GM19238 (cell line): ENCODE measurements at regions not wholly inside any gene's neighbourhood (a gene's known extent, or its start where the extent isn't known, plus 50 kb on each side); places are given as distances from the start of the nearest gene placed in this dataset.
"Not testable (repeated sequence)": the region's sequence is repeated elsewhere in the genome, so short reads cannot be mapped to it uniquely, and the experiment has no call there.

Experiments used
- DNase-seq: peaks from one replicate; pipeline ENCODE4 v3.0.0; 2011; ENCODE audit warnings: low spot score; ENCODE audit not compliant: insufficient read length

GRCh38 chr7:25584112-25584938, 356.0 kb upstream of the NPVF start:
- no peak for DNase-seq

GRCh38 chr7:25586513-25586912, 358.2 kb upstream of the NPVF start:
- no peak for DNase-seq

- DNase-seq = no peak
Observed at GRCh38 chr7:25594122-25594521, 365.8 kb upstream of the NPVF start.

- DNase-seq = no peak
Observed at GRCh38 chr7:25594728-25595127, 366.4 kb upstream of the NPVF start.

GRCh38 chr7:25595996-25596395, 367.7 kb upstream of the NPVF start:
- no peak for DNase-seq

GRCh38 chr7:25596443-25596842, 368.2 kb upstream of the NPVF start:
- no peak for DNase-seq

GRCh38 chr7:25597946-25598345, 369.7 kb upstream of the NPVF start:
- DNase-seq = no peak

GRCh38 chr7:25598765-25599164, 370.5 kb upstream of the NPVF start:
- DNase-seq = no peak

GRCh38 chr7:25600262-25600920, 372.1 kb upstream of the NPVF start:
- DNase-seq = no peak

GRCh38 chr7:25602730-25603426, 374.6 kb upstream of the NPVF start:
- not testable (repeated sequence) for DNase-seq

GRCh38 chr7:25603427-25603740, 375.1 kb upstream of the NPVF start:
- not testable (repeated sequence) for DNase-seq

- DNase-seq = no peak
Observed at GRCh38 chr7:25611196-25611595, 382.9 kb upstream of the NPVF start.

GRCh38 chr7:25613912-25614311, 385.6 kb upstream of the NPVF start:
- no peak for DNase-seq

GRCh38 chr7:25614415-25614814, 386.1 kb upstream of the NPVF start:
- no peak for DNase-seq

GRCh38 chr7:25615003-25615402, 386.7 kb upstream of the NPVF start:
- no peak for DNase-seq

GRCh38 chr7:25615593-25615992, 387.3 kb upstream of the NPVF start:
- no peak for DNase-seq

GRCh38 chr7:25617214-25617613, 388.9 kb upstream of the NPVF start:
- DNase-seq = no peak

- no peak for DNase-seq
Observed at GRCh38 chr7:25617673-25618072, 389.4 kb upstream of the NPVF start.

GRCh38 chr7:25619381-25619780, 391.1 kb upstream of the NPVF start:
- no peak for DNase-seq

GRCh38 chr7:25619963-25620799, 391.9 kb upstream of the NPVF start:
- DNase-seq = no peak

GRCh38 chr7:25621993-25622392, 393.7 kb upstream of the NPVF start:
- DNase-seq = no peak

GRCh38 chr7:25622695-25623094, 394.4 kb upstream of the NPVF start:
- no peak for DNase-seq
